HUES48 (cell line): ENCODE measurements at regions not wholly inside any gene's neighbourhood (a gene's known extent, or its start where the extent isn't known, plus 50 kb on each side); places are given as distances from the start of the nearest gene placed in this dataset.
"Not testable (repeated sequence)": the region's sequence is repeated elsewhere in the genome, so short reads cannot be mapped to it uniquely, and the experiment has no call there.

Source experiments
- H3K27ac ChIP-seq: one replicate; pipeline ENCODE4 v1.7.0; 2013; ENCODE audit warnings: low read depth, low read length, inconsistent platforms
- H3K27me3 ChIP-seq: 2 replicates; pipeline ENCODE4 v1.6.1; 2013; ENCODE audit warnings: mild to moderate bottlenecking, low read length; ENCODE audit not compliant: control insufficient read depth, insufficient read depth
- H3K36me3 ChIP-seq: 2 replicates; pipeline ENCODE4 v1.6.1; 2013; ENCODE audit warnings: low read length; ENCODE audit not compliant: control insufficient read depth, insufficient read depth
- H3K4me1 ChIP-seq: 2 replicates; pipeline ENCODE4 v1.6.1; 2013; ENCODE audit warnings: mild to moderate bottlenecking, low read length; ENCODE audit not compliant: control insufficient read depth, insufficient read depth
- H3K4me3 ChIP-seq: 2 replicates; pipeline ENCODE4 v1.5.1; 2013; ENCODE audit warnings: mild to moderate bottlenecking, low read depth, low read length
- H3K9ac ChIP-seq: 2 replicates; pipeline ENCODE4 v1.6.1; 2013; ENCODE audit warnings: mild to moderate bottlenecking, low read depth, low read length, moderate library complexity
- H3K9me3 ChIP-seq: 2 replicates; pipeline ENCODE4 v1.6.1; 2013; ENCODE audit warnings: low read length; ENCODE audit not compliant: control insufficient read depth, insufficient read depth

GRCh38 chr10:9834434-9834833 lies 1183.2 kb upstream of the CELF2 start:
- Histone ChIP-seq H3K27ac (no peak overlapping the region), H3K9ac (no peak overlapping the region), H3K4me1 (peaks cover 5% of the 10 kb centered on the region; the same call in 1 of the 2 replicates), H3K4me3 (no peak overlapping the region), H3K27me3 (no peaks in the 10 kb centered on the region), H3K36me3 (no peaks in the 10 kb centered on the region), H3K9me3 (no peaks in the 10 kb centered on the region)

GRCh38 chr10:9845075-9845474 lies 1172.6 kb upstream of the CELF2 start:
- Histone ChIP-seq H3K9me3 (peaks cover 27% of the 10 kb centered on the region), H3K27me3 (no peaks in the 10 kb centered on the region), H3K36me3 (no peaks in the 10 kb centered on the region), H3K4me1 (no peaks in the 10 kb centered on the region), H3K9ac (no peak overlapping the region), H3K27ac (peak overlapping the region; percentile 26), H3K4me3 (no peak overlapping the region)

- H3K9me3 ChIP-seq: peaks cover 51% of the 10 kb centered on the region
- no peaks in the 10 kb centered on the region for H3K36me3 ChIP-seq
- H3K9ac ChIP-seq: no peak overlapping the region
- no peak overlapping the region for H3K27ac ChIP-seq
- no peak overlapping the region for H3K4me3 ChIP-seq
- H3K4me1 ChIP-seq: no peaks in the 10 kb centered on the region
- H3K27me3 ChIP-seq: no peaks in the 10 kb centered on the region
Measured at GRCh38 chr10:9848278-9848677, 1169.4 kb upstream of the CELF2 start.

GRCh38 chr10:9848981-9849380 lies 1168.7 kb upstream of the CELF2 start:
- Histone ChIP-seq H3K9me3 (peaks cover 47% of the 10 kb centered on the region), H3K4me3 (no peak overlapping the region), H3K27me3 (no peaks in the 10 kb centered on the region), H3K9ac (no peak overlapping the region), H3K36me3 (no peaks in the 10 kb centered on the region), H3K4me1 (no peaks in the 10 kb centered on the region), H3K27ac (no peak overlapping the region)

- Histone ChIP-seq H3K4me1 (no peaks in the 10 kb centered on the region), H3K4me3 (no peak overlapping the region), H3K36me3 (no peaks in the 10 kb centered on the region), H3K9ac (no peak overlapping the region), H3K27me3 (no peaks in the 10 kb centered on the region), H3K27ac (no peak overlapping the region), H3K9me3 (peaks cover 35% of the 10 kb centered on the region)
Measured at GRCh38 chr10:9850415-9850814, 1167.3 kb upstream of the CELF2 start.

- Histone ChIP-seq H3K36me3 (no peaks in the 10 kb centered on the region), H3K4me1 (no peaks in the 10 kb centered on the region), H3K27me3 (no peaks in the 10 kb centered on the region), H3K4me3 (no peak overlapping the region), H3K9ac (no peak overlapping the region), H3K9me3 (peaks cover 34% of the 10 kb centered on the region), H3K27ac (no peak overlapping the region)
Measured at GRCh38 chr10:9851808-9852207, 1165.9 kb upstream of the CELF2 start.

GRCh38 chr10:9853405-9854355 lies 1164.0 kb upstream of the CELF2 start:
- Histone ChIP-seq H3K27me3 (no peaks in the 10 kb centered on the region), H3K4me1 (no peaks in the 10 kb centered on the region), H3K9me3 (peaks cover 34% of the 10 kb centered on the region), H3K4me3 (no peak overlapping the region), H3K9ac (no peak overlapping the region), H3K27ac (no peak overlapping the region), H3K36me3 (no peaks in the 10 kb centered on the region)

GRCh38 chr10:9855451-9855850 lies 1162.2 kb upstream of the CELF2 start:
- H3K4me3 ChIP-seq, H3K9ac ChIP-seq, H3K4me1 ChIP-seq, H3K27me3 ChIP-seq, H3K36me3 ChIP-seq, H3K27ac ChIP-seq: not testable (repeated sequence)
- H3K9me3 ChIP-seq: peaks cover 34% of the 10 kb centered on the region

GRCh38 chr10:9858816-9859215 lies 1158.9 kb upstream of the CELF2 start:
- Histone ChIP-seq H3K4me3 (no peak overlapping the region), H3K27me3 (no peaks in the 10 kb centered on the region), H3K27ac (no peak overlapping the region), H3K9me3 (peaks cover 9% of the 10 kb centered on the region), H3K9ac (no peak overlapping the region), H3K36me3 (no peaks in the 10 kb centered on the region), H3K4me1 (no peaks in the 10 kb centered on the region)

- Histone ChIP-seq H3K36me3 (no peaks in the 10 kb centered on the region), H3K4me3 (no peak overlapping the region), H3K9ac (no peak overlapping the region), H3K27me3 (no peaks in the 10 kb centered on the region), H3K9me3 (peaks cover 6% of the 10 kb centered on the region), H3K27ac (no peak overlapping the region), H3K4me1 (no peaks in the 10 kb centered on the region)
Measured at GRCh38 chr10:9860045-9860444, 1157.6 kb upstream of the CELF2 start.

GRCh38 chr10:9863559-9864121 lies 1154.0 kb upstream of the CELF2 start:
- no peaks in the 10 kb centered on the region for H3K27me3 ChIP-seq
- H3K9me3 ChIP-seq: no peaks in the 10 kb centered on the region
- H3K4me1 ChIP-seq: no peaks in the 10 kb centered on the region
- H3K9ac ChIP-seq: no peak overlapping the region
- H3K4me3 ChIP-seq: no peak overlapping the region
- H3K36me3 ChIP-seq: no peaks in the 10 kb centered on the region
- H3K27ac ChIP-seq: no peak overlapping the region
